Parathyroid adenoma (tissue), 2 donors: ENCODE measurements at regions not wholly inside any gene's neighbourhood (a gene's known extent, or its start where the extent isn't known, plus 50 kb on each side); places are given as distances from the start of the nearest gene placed in this dataset.

Source experiments
- H2AFZ ChIP-seq: fragments of 300-600 bp; sonication (generic); one replicate; pipeline ENCODE4 v1.7.0; 2017; ENCODE audit warnings: antibody characterized with exemption, mild to moderate bottlenecking
- H3K27ac ChIP-seq: fragments of 300-600 bp; sonication (generic); one replicate; pipeline ENCODE4 v1.7.0; 2017
- H3K27me3 ChIP-seq: fragments of 300-600 bp; sonication (generic); one replicate; pipeline ENCODE4 v1.7.0; 2017; ENCODE audit warnings: low read length; ENCODE audit not compliant: control insufficient read depth, insufficient read depth
- H3K36me3 ChIP-seq: fragments of 300-600 bp; sonication (generic); one replicate; pipeline ENCODE4 v1.7.0; 2017; ENCODE audit warnings: low read length; ENCODE audit not compliant: control insufficient read depth, insufficient read depth
- H3K4me1 ChIP-seq: fragments of 300-600 bp; sonication (generic); one replicate; pipeline ENCODE4 v1.7.0; 2017; ENCODE audit warnings: control low read depth
- H3K4me2 ChIP-seq: fragments of 300-600 bp; sonication (generic); one replicate; pipeline ENCODE4 v1.7.0; 2017; ENCODE audit warnings: low read length
- H3K4me3 ChIP-seq: fragments of 300-600 bp; sonication (generic); one replicate; pipeline ENCODE4 v1.7.0; 2017; ENCODE audit warnings: low read depth, low read length
- H3K79me2 ChIP-seq: fragments of 300-600 bp; sonication (generic); one replicate; pipeline ENCODE4 v1.7.0; 2017; ENCODE audit warnings: control low read depth
- H3K9ac ChIP-seq: fragments of 300-600 bp; sonication (generic); one replicate; pipeline ENCODE4 v1.7.0; 2017; ENCODE audit warnings: mild to moderate bottlenecking
- H3K9me3 ChIP-seq: fragments of 300-600 bp; sonication (generic); one replicate; pipeline ENCODE4 v1.7.0; 2017; ENCODE audit warnings: low read length; ENCODE audit not compliant: control insufficient read depth
- TF ChIP-seq, protein P1 (sequence below): fragments of 300-600 bp; sonication (generic); IDR thresholded peaks from one replicate; pipeline ENCODE4 v1.7.0; 2017; ENCODE audit warnings: antibody characterized with exemption, mild to moderate bottlenecking
- donor health status: primary hyperparathyroidism.

DNA sequence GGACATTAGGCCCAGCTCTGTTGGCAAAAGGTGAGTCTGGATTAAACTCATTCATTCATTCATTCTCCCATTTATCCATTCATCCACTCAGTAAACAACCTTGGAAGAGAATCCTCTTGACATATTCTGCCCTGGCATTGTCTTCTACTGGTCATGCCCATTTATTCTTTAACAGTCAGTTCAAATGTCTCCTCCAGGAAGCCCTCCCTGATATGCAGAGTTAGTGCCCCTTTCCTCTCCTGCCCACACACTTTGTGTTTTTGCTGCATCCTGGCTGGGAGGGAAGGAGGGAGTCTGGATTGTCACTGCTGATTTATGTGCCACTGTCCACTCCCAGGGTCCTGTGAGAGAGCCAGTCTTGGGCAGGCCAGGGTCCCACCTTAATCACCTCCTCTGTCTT lies 600.3 kb downstream of the MATN1 start:
- H3K79me2 ChIP-seq = no peaks in the 10 kb centered on the region
- no peak overlapping the region for H2AFZ ChIP-seq
- H3K9me3 ChIP-seq = no peaks in the 10 kb centered on the region
- H3K36me3 ChIP-seq = no peaks in the 10 kb centered on the region
- H3K27ac ChIP-seq = no peak overlapping the region
- no peaks in the 10 kb centered on the region for H3K27me3 ChIP-seq
- no peak overlapping the region for H3K9ac ChIP-seq
- TF ChIP-seq, protein P1, sequence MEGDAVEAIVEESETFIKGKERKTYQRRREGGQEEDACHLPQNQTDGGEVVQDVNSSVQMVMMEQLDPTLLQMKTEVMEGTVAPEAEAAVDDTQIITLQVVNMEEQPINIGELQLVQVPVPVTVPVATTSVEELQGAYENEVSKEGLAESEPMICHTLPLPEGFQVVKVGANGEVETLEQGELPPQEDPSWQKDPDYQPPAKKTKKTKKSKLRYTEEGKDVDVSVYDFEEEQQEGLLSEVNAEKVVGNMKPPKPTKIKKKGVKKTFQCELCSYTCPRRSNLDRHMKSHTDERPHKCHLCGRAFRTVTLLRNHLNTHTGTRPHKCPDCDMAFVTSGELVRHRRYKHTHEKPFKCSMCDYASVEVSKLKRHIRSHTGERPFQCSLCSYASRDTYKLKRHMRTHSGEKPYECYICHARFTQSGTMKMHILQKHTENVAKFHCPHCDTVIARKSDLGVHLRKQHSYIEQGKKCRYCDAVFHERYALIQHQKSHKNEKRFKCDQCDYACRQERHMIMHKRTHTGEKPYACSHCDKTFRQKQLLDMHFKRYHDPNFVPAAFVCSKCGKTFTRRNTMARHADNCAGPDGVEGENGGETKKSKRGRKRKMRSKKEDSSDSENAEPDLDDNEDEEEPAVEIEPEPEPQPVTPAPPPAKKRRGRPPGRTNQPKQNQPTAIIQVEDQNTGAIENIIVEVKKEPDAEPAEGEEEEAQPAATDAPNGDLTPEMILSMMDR = no peak
- H3K4me1 ChIP-seq = no peaks in the 10 kb centered on the region
- no peak overlapping the region for H3K4me3 ChIP-seq
- no peak overlapping the region for H3K4me2 ChIP-seq

DNA sequence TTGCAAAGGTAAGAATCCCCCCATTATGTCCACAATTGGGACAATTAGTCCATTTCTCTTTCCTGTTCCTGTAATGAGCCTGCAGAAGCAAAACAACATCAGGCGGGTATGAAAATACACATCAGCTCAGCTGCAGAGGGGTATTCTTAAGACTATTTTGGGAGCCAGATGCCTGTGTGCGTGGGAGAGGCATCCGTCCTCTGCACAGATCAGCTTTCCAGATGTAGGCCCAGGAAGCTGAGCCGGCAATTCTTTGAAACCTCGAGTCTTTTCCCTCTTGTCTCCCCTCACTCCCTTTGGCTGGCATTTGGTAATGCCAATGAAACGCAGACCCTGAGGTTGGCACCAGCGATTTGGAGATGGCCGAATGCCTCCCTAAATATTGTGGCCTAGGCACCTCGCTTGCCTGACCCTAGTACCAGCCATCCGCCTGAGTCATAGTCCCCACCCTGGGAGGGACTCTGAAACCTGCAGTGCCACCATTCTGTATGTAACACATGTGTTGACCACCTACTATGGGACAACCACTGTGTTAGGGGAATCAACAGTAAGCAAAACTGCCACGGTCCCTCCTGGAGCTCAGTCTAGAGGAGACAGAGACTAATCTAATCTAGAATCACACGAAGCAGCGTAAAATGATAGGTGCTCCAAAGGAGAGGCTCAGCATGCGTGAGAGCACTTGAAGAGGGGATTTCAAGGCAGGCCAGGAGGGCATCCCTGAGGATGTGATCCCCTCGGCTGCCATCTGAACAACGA lies 603.0 kb downstream of the MATN1 start:
- no peaks in the 10 kb centered on the region for H3K27me3 ChIP-seq
- H3K36me3 ChIP-seq = no peaks in the 10 kb centered on the region
- H3K27ac ChIP-seq = no peak overlapping the region
- no peak overlapping the region for H3K4me2 ChIP-seq
- TF ChIP-seq, protein P1 = no peak
- H3K4me1 ChIP-seq = no peaks in the 10 kb centered on the region
- no peaks in the 10 kb centered on the region for H3K79me2 ChIP-seq
- H2AFZ ChIP-seq = no peak overlapping the region
- H3K4me3 ChIP-seq = no peak overlapping the region
- H3K9me3 ChIP-seq = no peaks in the 10 kb centered on the region
- no peak overlapping the region for H3K9ac ChIP-seq

DNA sequence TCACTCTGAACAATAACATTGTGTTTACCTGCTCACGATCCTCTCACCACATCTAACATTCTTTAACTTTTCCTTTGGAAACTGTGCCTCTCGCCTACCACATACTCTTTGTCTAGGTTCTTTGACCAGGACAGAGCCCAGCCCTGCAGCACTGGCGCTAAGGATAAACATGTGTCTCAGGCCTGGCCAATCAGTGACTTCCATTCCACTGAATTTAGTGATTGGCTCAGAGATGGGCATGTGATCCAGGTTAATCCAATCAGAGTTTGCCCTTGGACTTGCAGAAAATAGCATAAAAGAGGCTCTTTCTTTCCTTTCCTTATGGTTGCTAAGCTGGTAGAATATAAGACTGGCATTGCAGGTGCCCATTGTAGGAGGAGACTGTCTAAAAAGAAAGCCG lies 605.7 kb downstream of the MATN1 start:
- Histone ChIP-seq H3K36me3 (no peaks in the 10 kb centered on the region), H3K9me3 (no peaks in the 10 kb centered on the region), H3K4me3 (no peak overlapping the region), H2AFZ (no peak overlapping the region), H3K4me1 (no peaks in the 10 kb centered on the region), H3K27me3 (no peaks in the 10 kb centered on the region), H3K27ac (no peak overlapping the region), H3K9ac (no peak overlapping the region), H3K79me2 (no peaks in the 10 kb centered on the region), H3K4me2 (no peak overlapping the region)
- TF ChIP-seq, protein P1 = no peak

DNA sequence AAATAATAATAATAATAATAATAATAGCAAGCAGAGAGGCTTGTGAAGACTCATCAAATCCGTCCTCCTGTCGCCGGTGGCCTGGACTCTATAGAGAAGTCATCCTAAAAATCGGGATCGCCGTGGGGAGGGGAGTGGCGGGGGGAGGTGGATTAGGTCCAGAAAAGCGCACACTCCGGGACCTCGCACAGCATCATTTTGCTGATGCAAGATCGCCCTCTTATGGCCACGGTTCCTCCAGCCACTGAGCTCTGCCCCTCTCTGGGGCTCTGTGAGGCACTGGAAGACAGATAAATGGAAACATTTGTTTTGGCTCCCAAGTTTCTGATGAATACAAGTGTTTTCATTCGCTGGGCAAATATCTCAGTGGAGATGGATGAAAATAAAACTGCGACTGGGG lies 612.0 kb downstream of the MATN1 start:
- TF ChIP-seq, protein P1 = peak; percentile 19

DNA sequence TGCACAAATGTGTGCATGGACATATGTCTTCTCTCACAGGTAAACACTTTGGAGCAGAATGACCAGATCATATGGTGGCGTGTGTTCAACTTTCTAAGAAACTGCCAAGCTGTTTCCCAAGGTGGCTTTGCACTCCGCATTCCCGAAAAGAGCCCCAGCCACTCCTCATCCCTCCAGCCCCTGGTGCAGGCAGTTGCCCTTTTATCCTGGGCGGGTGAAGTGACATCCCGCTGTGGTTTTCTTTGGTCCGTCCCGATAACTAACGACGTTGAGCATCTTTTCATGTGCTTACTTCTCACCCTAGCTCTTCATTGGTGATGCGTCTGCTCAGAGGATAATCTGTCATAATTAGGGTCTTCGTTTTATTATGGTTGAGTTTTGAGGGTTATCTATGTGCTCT lies 612.5 kb downstream of the MATN1 start:
- Histone ChIP-seq H3K36me3 (no peaks in the 10 kb centered on the region), H3K27me3 (peaks cover 3% of the 10 kb centered on the region), H3K27ac (no peak overlapping the region)

More for the DNA sequence above, 612.0 kb downstream of the MATN1 start:
- Histone ChIP-seq H2AFZ (no peak overlapping the region), H3K79me2 (no peaks in the 10 kb centered on the region), H3K9me3 (no peaks in the 10 kb centered on the region), H3K4me3 (no peak overlapping the region), H3K9ac (no peak overlapping the region), H3K36me3 (no peaks in the 10 kb centered on the region), H3K27me3 (peaks cover 3% of the 10 kb centered on the region), H3K4me2 (no peak overlapping the region), H3K27ac (no peak overlapping the region), H3K4me1 (no peaks in the 10 kb centered on the region)

More for the DNA sequence above, 612.5 kb downstream of the MATN1 start:
- H2AFZ ChIP-seq = no peak overlapping the region
- TF ChIP-seq, protein P1 = no peak
- no peaks in the 10 kb centered on the region for H3K79me2 ChIP-seq
- no peaks in the 10 kb centered on the region for H3K4me1 ChIP-seq
- no peak overlapping the region for H3K9ac ChIP-seq
- no peak overlapping the region for H3K4me3 ChIP-seq
- no peak overlapping the region for H3K4me2 ChIP-seq
- H3K9me3 ChIP-seq = no peaks in the 10 kb centered on the region
